Thoracic aorta (tissue), 2 donors: ENCODE measurements at regions not wholly inside any gene's neighbourhood (a gene's known extent, or its start where the extent isn't known, plus 50 kb on each side); places are given as distances from the start of the nearest gene placed in this dataset.
"Not testable (repeated sequence)": the region's sequence is repeated elsewhere in the genome, so short reads cannot be mapped to it uniquely, and the experiment has no call there.

Experiments
- ATAC-seq: fragments of 150-250 bp; one replicate; pipeline ENCODE4 v1.8.0; 2017; ENCODE audit warnings: low read depth; ENCODE audit not compliant: insufficient number of reproducible peaks, low FRiP score
- DNase-seq: peaks from one replicate; pipeline ENCODE4 v3.0.0-alpha.2; 2020; ENCODE audit warnings: low spot score
- H3K27ac ChIP-seq, 2 donors: fragments of 200-600 bp; sonication (generic); 1 replicate in 1 of 2; 2 replicates in 1 of 2; pipeline ENCODE4 v1.5.1; 2016; ENCODE audit warnings: mild to moderate bottlenecking in 2 of 2, moderate library complexity in 2 of 2
- H3K27me3 ChIP-seq: fragments of 200-600 bp; sonication (generic); replicated peaks from 2 replicates; pipeline ENCODE4 v1.6.0; 2016; ENCODE audit warnings: mild to moderate bottlenecking; ENCODE audit not compliant: insufficient read depth
- H3K36me3 ChIP-seq: fragments of 200-600 bp; sonication (generic); one replicate; pipeline ENCODE4 v1.5.1; 2016
- H3K4me1 ChIP-seq, 2 donors: fragments of 200-600 bp; sonication (generic); 1 replicate in 1 of 2; 2 replicates in 1 of 2; pipeline versions ENCODE4 v1.5.1 to v1.6.0; 2016; ENCODE audit warnings: low read depth in 2 of 2, mild to moderate bottlenecking in 1 of 2; ENCODE audit not compliant: control insufficient read depth in 1 of 2
- H3K4me3 ChIP-seq: fragments of 200-600 bp; sonication (generic); 2 replicates; pipeline ENCODE4 v1.5.1; 2016; ENCODE audit warnings: mild to moderate bottlenecking
- H3K9me3 ChIP-seq: fragments of 200-600 bp; sonication (generic); 2 replicates; pipeline ENCODE4 v1.5.1; 2016
- TF ChIP-seq, protein P1 (sequence below): fragments of 200-600 bp; sonication (generic); IDR thresholded peaks from one replicate; pipeline ENCODE4 v1.5.1; 2019; ENCODE audit warnings: antibody characterized with exemption

DNA sequence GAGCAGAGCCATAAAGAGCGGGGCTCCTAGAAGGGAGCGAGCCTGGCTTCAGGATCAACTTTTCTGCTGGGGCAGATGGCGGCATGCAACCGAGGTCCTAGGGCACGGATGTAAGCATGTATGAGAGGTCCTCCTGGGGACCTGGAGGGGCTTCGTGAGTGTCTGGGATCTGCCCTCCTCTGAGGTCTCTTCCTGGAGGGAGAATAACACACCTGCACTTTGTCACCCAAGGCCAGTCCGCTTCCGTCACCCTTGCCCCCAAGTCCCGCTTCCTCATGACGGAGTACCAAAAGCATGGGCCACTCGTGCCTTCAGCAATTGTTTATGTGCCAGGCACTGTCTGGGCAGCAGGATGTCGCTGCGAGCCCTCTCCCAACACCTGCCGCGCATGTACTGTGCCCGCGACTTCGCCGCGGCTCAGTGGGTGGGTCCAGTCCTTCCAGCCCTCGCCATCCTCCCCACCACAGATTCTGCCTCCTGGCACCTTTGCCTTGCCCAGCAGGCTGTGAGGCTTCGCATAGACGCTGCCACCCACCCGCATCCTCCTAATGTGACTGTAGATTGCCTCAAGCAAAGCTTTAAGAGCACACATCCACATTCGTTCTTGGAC lies 60.0 kb upstream of the TMPRSS2 start:
- DNase-seq = no peak
- peaks cover 6% of the 10 kb centered on the region for H3K9me3 ChIP-seq
- no peak overlapping the region for H3K27ac ChIP-seq
- H3K4me3 ChIP-seq = no peak overlapping the region
- TF ChIP-seq, protein P1, sequence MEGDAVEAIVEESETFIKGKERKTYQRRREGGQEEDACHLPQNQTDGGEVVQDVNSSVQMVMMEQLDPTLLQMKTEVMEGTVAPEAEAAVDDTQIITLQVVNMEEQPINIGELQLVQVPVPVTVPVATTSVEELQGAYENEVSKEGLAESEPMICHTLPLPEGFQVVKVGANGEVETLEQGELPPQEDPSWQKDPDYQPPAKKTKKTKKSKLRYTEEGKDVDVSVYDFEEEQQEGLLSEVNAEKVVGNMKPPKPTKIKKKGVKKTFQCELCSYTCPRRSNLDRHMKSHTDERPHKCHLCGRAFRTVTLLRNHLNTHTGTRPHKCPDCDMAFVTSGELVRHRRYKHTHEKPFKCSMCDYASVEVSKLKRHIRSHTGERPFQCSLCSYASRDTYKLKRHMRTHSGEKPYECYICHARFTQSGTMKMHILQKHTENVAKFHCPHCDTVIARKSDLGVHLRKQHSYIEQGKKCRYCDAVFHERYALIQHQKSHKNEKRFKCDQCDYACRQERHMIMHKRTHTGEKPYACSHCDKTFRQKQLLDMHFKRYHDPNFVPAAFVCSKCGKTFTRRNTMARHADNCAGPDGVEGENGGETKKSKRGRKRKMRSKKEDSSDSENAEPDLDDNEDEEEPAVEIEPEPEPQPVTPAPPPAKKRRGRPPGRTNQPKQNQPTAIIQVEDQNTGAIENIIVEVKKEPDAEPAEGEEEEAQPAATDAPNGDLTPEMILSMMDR = no peak
- no peaks in the 10 kb centered on the region for H3K4me1 ChIP-seq
- no peak for ATAC-seq
- H3K27me3 ChIP-seq = no peaks in the 10 kb centered on the region
- no peaks in the 10 kb centered on the region for H3K36me3 ChIP-seq

DNA sequence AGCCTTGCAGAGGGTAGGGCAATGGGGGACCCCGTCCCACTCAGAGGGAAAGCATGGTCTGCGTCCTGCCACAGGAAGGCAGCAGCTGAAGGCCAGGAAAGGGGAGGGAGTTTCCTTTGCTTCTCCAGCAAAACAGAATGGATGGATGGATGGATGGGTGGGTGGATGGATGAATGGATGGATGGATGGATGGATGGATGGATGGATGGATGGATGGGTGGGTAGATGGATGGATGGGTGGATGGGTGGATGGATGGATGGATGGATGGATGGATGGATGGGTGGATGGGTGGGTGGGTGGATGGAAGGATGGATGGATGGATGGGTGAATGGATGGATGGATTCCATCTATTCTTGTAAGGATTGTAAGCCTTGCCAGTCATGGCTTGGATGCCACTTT lies 59.3 kb upstream of the TMPRSS2 start:
- not testable (repeated sequence) for ATAC-seq

DNA sequence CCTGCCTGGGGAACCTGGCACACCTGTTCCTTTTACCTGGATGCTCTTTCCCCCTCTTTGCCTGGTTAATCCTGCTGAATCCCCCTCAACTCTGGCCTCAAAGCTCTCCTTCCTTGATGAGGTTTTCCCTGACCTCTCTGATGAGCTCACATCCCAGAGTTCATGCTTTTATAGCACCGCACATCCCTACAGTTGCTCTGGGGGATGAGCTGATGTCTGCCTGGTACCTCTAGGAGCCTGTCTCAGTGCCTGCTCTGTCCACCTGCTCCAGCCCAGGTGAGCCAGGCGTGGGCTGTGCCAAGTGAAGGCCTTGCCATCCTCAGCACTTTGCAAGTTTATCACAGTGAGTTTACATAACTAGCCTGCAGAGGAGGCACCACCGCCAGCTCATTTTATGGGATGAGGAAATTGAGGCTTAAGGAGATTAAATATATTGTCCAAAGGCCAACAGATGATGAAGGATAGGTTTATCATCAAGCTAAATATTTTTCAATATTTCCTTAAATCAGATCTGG lies 58.6 kb upstream of the TMPRSS2 start:
- Histone ChIP-seq H3K27ac (no peak overlapping the region), H3K27me3 (no peaks in the 10 kb centered on the region), H3K36me3 (no peaks in the 10 kb centered on the region), H3K4me1 (no peaks in the 10 kb centered on the region), H3K4me3 (no peak overlapping the region), H3K9me3 (no peaks in the 10 kb centered on the region)
- TF ChIP-seq, protein P1 = no peak
- ATAC-seq (no peak), DNase-seq (no peak)

More for the DNA sequence above, 59.3 kb upstream of the TMPRSS2 start:
- H3K4me1 ChIP-seq, H3K27ac ChIP-seq, H3K4me3 ChIP-seq, H3K9me3 ChIP-seq, DNase-seq, H3K27me3 ChIP-seq, H3K36me3 ChIP-seq: not testable (repeated sequence)

DNA sequence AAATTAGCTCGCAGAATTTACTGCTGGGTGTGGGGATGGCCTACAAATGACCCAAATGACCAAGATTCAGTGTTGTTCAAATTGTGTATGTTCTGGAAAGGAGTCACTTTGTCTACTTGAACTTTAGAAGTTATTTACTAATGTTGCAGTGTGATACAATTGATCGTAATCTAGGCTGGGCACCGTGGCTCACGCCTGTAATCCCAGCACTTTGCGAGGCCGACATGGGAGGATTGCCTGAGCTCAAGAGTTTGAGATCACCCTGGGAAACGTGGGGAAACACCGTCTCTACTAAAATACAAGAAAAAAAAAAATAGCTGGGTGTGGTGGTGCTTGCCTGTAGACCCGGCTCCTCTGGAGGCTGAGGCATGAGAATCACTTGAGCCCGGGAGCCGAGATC lies 57.6 kb upstream of the TMPRSS2 start:
- Histone ChIP-seq H3K4me1 (no peaks in the 10 kb centered on the region), H3K36me3 (no peaks in the 10 kb centered on the region), H3K9me3 (no peaks in the 10 kb centered on the region), H3K4me3 (no peak overlapping the region), H3K27ac (no peak overlapping the region), H3K27me3 (no peaks in the 10 kb centered on the region)
- ATAC-seq (no peak), DNase-seq (no peak)
- TF ChIP-seq, protein P1 = no peak

DNA sequence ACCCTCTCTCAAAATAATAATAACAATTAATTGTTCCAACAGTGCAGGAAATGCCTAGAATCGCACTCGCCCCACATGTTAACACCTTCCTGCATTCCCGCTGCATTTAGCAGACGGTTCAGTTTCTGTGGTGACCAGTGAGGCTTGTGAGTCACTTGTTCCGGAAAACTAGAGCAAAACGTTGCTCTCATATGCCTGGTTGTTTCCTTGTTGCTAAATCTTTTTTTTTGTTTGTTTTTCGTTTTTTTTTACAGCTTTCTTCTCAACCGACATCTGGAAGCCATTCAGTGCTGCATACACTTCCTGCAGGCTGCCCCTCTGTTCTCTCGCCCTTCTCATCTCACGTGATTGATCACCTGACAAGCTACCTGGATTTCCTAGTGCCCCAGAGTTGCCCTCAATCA lies 56.9 kb upstream of the TMPRSS2 start:
- no peak overlapping the region for H3K4me3 ChIP-seq
- ATAC-seq (no peak), DNase-seq (no peak)
- H3K27me3 ChIP-seq = no peaks in the 10 kb centered on the region
- H3K4me1 ChIP-seq = no peaks in the 10 kb centered on the region
- TF ChIP-seq, protein P1 = no peak
- H3K36me3 ChIP-seq = no peaks in the 10 kb centered on the region
- no peaks in the 10 kb centered on the region for H3K9me3 ChIP-seq
- H3K27ac ChIP-seq = no peak overlapping the region
